ENCODE measurements at regions not wholly inside any gene's neighbourhood (a gene's known extent, or its start where the extent isn't known, plus 50 kb on each side); places are given as distances from the start of the nearest gene placed in this dataset.

DNA sequence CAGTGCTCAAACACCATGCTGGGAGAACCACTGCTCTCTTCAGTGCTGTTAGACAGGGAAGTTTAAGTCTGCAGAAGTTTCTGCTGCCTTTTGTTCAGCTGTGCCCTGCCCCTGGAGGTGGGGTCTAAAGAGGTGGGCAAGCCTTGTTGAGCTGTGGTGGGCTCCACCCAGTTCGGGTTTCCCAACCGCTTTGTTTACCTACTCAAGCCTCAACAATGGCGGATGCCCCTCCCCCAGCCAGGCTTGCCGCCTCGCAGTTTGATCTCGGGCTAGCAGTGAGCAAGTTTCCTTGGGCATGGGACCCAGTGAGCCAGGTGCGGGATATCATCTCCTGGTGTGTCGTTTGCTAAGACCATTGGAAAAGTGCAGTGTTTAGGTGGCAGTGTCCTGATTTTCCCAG lies 670.2 kb upstream of the ALCAM start:
- DNase-seq (ENCODE audit: low spot score): no peak
- H4K20me1 ChIP-seq (ENCODE audit: insufficient read depth, poor library complexity, severe bottlenecking): no peaks in the 10 kb centered on the region
- H3K27ac ChIP-seq: no peak overlapping the region
- no peaks in the 10 kb centered on the region for H3K9me2 ChIP-seq (replicated peaks; ENCODE audit: insufficient read depth)
- WGBS (ENCODE audit: low lambda C conversion rate, missing lambda C conversion rate): 63% methylated on average over 8 of the region's 8 CpGs
- TF ChIP-seq, protein P1, sequence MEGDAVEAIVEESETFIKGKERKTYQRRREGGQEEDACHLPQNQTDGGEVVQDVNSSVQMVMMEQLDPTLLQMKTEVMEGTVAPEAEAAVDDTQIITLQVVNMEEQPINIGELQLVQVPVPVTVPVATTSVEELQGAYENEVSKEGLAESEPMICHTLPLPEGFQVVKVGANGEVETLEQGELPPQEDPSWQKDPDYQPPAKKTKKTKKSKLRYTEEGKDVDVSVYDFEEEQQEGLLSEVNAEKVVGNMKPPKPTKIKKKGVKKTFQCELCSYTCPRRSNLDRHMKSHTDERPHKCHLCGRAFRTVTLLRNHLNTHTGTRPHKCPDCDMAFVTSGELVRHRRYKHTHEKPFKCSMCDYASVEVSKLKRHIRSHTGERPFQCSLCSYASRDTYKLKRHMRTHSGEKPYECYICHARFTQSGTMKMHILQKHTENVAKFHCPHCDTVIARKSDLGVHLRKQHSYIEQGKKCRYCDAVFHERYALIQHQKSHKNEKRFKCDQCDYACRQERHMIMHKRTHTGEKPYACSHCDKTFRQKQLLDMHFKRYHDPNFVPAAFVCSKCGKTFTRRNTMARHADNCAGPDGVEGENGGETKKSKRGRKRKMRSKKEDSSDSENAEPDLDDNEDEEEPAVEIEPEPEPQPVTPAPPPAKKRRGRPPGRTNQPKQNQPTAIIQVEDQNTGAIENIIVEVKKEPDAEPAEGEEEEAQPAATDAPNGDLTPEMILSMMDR (IDR thresholded peaks at IDR 0.05; ENCODE audit: poor library complexity): no peak
- TF ChIP-seq EZH2 (IDR thresholded peaks at IDR 0.05; ENCODE audit: borderline replicate concordance): no peak
- TF ChIP-seq EZH2phosphoT487 (IDR thresholded peaks at IDR 0.05; ENCODE audit: low read depth, severe bottlenecking, unreplicated experiment): no peak
- H3K79me2 ChIP-seq: no peaks in the 10 kb centered on the region
- H2AFZ ChIP-seq: no peak overlapping the region
- no peaks in the 10 kb centered on the region for H3K4me1 ChIP-seq (ENCODE audit: insufficient read depth)
- no peak overlapping the region for H3K4me2 ChIP-seq
- H3K36me3 ChIP-seq (replicated peaks; ENCODE audit: insufficient read depth, low read depth): no peaks in the 10 kb centered on the region
- H3K27me3 ChIP-seq: no peaks in the 10 kb centered on the region
- no peaks in the 10 kb centered on the region for H3K9me3 ChIP-seq (ENCODE audit: low read depth)
- H3K4me3 ChIP-seq: no peak overlapping the region

DNA sequence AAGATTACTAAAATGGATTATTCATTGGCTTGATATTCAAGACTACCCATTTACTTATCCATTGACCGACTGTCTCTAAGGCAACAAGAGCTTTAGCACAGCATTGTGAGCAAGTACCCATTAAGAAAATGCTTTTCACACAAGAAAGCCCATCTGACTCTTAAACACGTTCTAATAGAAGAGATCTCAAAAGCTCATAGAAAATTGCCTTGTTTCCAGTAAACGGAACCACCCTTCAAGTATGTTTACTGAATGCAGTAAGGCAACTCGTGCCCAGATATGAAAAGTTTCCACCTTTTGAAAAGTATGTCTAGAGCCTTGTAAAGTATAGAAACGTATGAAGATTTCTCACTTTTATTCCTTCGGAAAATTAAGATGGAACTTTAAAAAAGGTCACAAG lies 655.3 kb upstream of the ALCAM start:
- Histone ChIP-seq H4K20me1 (ENCODE audit: insufficient read depth, poor library complexity, severe bottlenecking) (no peaks in the 10 kb centered on the region), H3K4me1 (ENCODE audit: insufficient read depth) (no peaks in the 10 kb centered on the region), H3K4me3 (no peak overlapping the region), H3K27me3 (no peaks in the 10 kb centered on the region), H3K9me2 (replicated peaks; ENCODE audit: insufficient read depth) (no peaks in the 10 kb centered on the region), H3K79me2 (no peaks in the 10 kb centered on the region), H3K27ac (no peak overlapping the region), H3K9me3 (ENCODE audit: low read depth) (no peaks in the 10 kb centered on the region), H2AFZ (no peak overlapping the region), H3K36me3 (replicated peaks; ENCODE audit: insufficient read depth, low read depth) (no peaks in the 10 kb centered on the region), H3K4me2 (no peak overlapping the region)
- TF ChIP-seq EZH2 (IDR thresholded peaks at IDR 0.05; ENCODE audit: borderline replicate concordance) (no peak), EZH2phosphoT487 (IDR thresholded peaks at IDR 0.05; ENCODE audit: low read depth, severe bottlenecking, unreplicated experiment) (no peak)
- TF ChIP-seq, protein P1 (IDR thresholded peaks at IDR 0.05; ENCODE audit: poor library complexity): no peak
- DNase-seq (ENCODE audit: low spot score): no peak
- WGBS (ENCODE audit: low lambda C conversion rate, missing lambda C conversion rate): 87% methylated on average over 6 of the region's 6 CpGs

DNA sequence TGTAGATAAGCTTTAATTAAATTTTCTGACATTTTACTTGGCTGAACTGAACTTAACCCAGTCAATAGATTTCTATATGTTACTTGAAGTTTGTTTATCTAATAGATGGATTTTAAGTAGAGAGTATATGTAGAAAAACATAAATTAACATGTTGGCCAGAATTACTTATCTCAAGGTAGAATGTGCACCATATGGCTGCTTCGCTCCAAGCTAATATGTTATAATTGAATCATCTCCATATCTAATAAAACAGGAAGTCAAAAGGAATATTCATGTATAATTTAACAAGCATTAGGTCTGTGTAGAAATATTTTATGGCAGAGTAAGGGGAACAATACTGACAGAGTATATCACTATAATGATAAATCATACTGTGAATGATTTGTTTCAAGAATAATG lies 650.7 kb upstream of the ALCAM start:
- no peak for DNase-seq (ENCODE audit: low spot score)
- Histone ChIP-seq H3K4me1 (ENCODE audit: insufficient read depth) (no peaks in the 10 kb centered on the region), H2AFZ (no peak overlapping the region), H3K79me2 (no peaks in the 10 kb centered on the region), H3K9me2 (replicated peaks; ENCODE audit: insufficient read depth) (no peaks in the 10 kb centered on the region), H3K36me3 (replicated peaks; ENCODE audit: insufficient read depth, low read depth) (no peaks in the 10 kb centered on the region), H3K27ac (no peak overlapping the region), H3K4me3 (no peak overlapping the region), H3K27me3 (no peaks in the 10 kb centered on the region), H3K4me2 (no peak overlapping the region), H4K20me1 (ENCODE audit: insufficient read depth, poor library complexity, severe bottlenecking) (no peaks in the 10 kb centered on the region), H3K9me3 (ENCODE audit: low read depth) (no peaks in the 10 kb centered on the region)
- no peak for TF ChIP-seq EZH2 (IDR thresholded peaks at IDR 0.05; ENCODE audit: borderline replicate concordance)
- 97% methylated on average over 1 of the region's 1 CpG for WGBS (ENCODE audit: low lambda C conversion rate, missing lambda C conversion rate)

DNA sequence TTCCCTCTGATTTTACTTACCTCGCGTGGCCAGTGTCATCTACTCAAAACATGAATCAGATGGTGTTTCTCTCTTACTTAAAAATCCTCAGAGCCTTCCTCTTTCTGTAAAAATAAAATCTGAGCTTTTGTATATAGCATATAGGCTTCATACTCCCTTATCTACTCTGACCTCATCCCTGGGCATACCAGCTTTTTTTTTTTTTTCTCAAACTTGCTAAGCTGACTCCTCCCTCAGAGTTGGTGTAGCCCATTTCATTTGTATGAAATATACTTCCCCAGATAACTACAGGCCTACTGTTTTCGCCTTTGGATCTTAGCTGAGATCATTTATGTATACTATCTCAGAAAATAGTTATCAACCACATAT lies 648.9 kb upstream of the ALCAM start:
- Histone ChIP-seq H3K9me2 (replicated peaks; ENCODE audit: insufficient read depth) (no peaks in the 10 kb centered on the region), H2AFZ (no peak overlapping the region), H3K79me2 (no peaks in the 10 kb centered on the region), H3K4me1 (ENCODE audit: insufficient read depth) (no peaks in the 10 kb centered on the region), H3K4me2 (no peak overlapping the region), H4K20me1 (ENCODE audit: insufficient read depth, poor library complexity, severe bottlenecking) (no peaks in the 10 kb centered on the region), H3K36me3 (replicated peaks; ENCODE audit: insufficient read depth, low read depth) (no peaks in the 10 kb centered on the region), H3K27ac (no peak overlapping the region), H3K27me3 (no peaks in the 10 kb centered on the region), H3K9me3 (ENCODE audit: low read depth) (no peaks in the 10 kb centered on the region), H3K4me3 (no peak overlapping the region)
- TF ChIP-seq, protein P1 (IDR thresholded peaks at IDR 0.05; ENCODE audit: poor library complexity): no peak
- TF ChIP-seq EZH2phosphoT487 (IDR thresholded peaks at IDR 0.05; ENCODE audit: low read depth, severe bottlenecking, unreplicated experiment) (no peak), EZH2 (IDR thresholded peaks at IDR 0.05; ENCODE audit: borderline replicate concordance) (no peak)
- WGBS (ENCODE audit: low lambda C conversion rate, missing lambda C conversion rate): 90% methylated on average over 3 of the region's 3 CpGs
- no peak for DNase-seq (ENCODE audit: low spot score)
